Spleen (tissue), 11 donors: ENCODE measurements at regions not wholly inside any gene's neighbourhood (a gene's known extent, or its start where the extent isn't known, plus 50 kb on each side); places are given as distances from the start of the nearest gene placed in this dataset.

Experiments used
- DNase-seq: peaks from one replicate; pipeline ENCODE4 v3.0.0-alpha.2; 2020
- H3K27ac ChIP-seq, 8 donors: fragments of 200-600 bp; sonication (generic) in 7 of 8; 1 replicate in 4 of 8; 2 replicates in 4 of 8; pipeline versions ENCODE4 v1.5.0 to v1.8.0; 2016 to 2021; ENCODE audit warnings: inconsistent platforms in 4 of 8, mild to moderate bottlenecking in 4 of 8, moderate library complexity in 1 of 8
- H3K27me3 ChIP-seq, 7 donors: fragments of 200-600 bp; sonication (generic) in 6 of 7; replicated peaks in 1 of 7; 1 replicate in 4 of 7; 2 replicates in 3 of 7; pipeline versions ENCODE4 v1.5.0 to v1.8.0; 2016 to 2021; ENCODE audit warnings: inconsistent platforms in 3 of 7, mild to moderate bottlenecking in 1 of 7
- H3K36me3 ChIP-seq, 6 donors: fragments of 200-600 bp; sonication (generic) in 5 of 6; 1 replicate in 4 of 6; 2 replicates in 2 of 6; pipeline versions ENCODE4 v1.5.0 to v1.8.0; 2016 to 2021; ENCODE audit warnings: inconsistent platforms in 2 of 6
- H3K4me1 ChIP-seq, 6 donors: fragments of 200-600 bp; sonication (generic) in 5 of 6; 1 replicate in 3 of 6; 2 replicates in 3 of 6; pipeline versions ENCODE4 v1.5.0 to v1.8.0; 2016 to 2021; ENCODE audit warnings: inconsistent platforms in 3 of 6
- H3K4me3 ChIP-seq, 8 donors: fragments of 200-600 bp; sonication (generic) in 7 of 8; 1 replicate in 4 of 8; 2 replicates in 4 of 8; pipeline versions ENCODE4 v1.5.0 to v1.8.0; 2016 to 2021; ENCODE audit warnings: inconsistent platforms in 4 of 8, mild to moderate bottlenecking in 4 of 8, moderate library complexity in 2 of 8
- H3K9me3 ChIP-seq, 8 donors: fragments of 200-600 bp; sonication (generic) in 7 of 8; 1 replicate in 4 of 8; 2 replicates in 4 of 8; pipeline versions ENCODE4 v1.5.0 to v1.8.0; 2016 to 2021; ENCODE audit warnings: inconsistent platforms in 4 of 8
- CTCF ChIP-seq, 11 experiments: fragments of 200-600 bp in 7 of 11; fragments of 450-650 bp in 4 of 11; sonication (generic) in 4 of 11; IDR thresholded peaks in 8 of 11; conservative IDR thresholded peaks in 3 of 11; 1 replicate in 7 of 11; 2 replicates in 4 of 11; pipeline versions ENCODE4 v1.4.0 to v1.8.0; 2016 to 2021; ENCODE audit warnings: antibody characterized with exemption in 11 of 11, inconsistent platforms in 4 of 11, mild to moderate bottlenecking in 1 of 11
- POLR2A ChIP-seq, 3 donors: fragments of 450-650 bp; IDR thresholded peaks; one replicate each; pipeline ENCODE4 v1.5.1; 2017; ENCODE audit warnings: antibody characterized with exemption in 3 of 3, mild to moderate bottlenecking in 1 of 3
- POLR2AphosphoS5 ChIP-seq, 3 donors: sonication (generic); formaldehyde crosslinking; IDR thresholded peaks; one replicate each; pipeline ENCODE4 v1.5.1; 2017; ENCODE audit warnings: antibody characterized with exemption in 3 of 3
- WGBS, 5 donors: extraction: QIAGEN DNeasy Blood & Tissue Kit in 3 of 5; methylation state at CpG; one replicate each; pipeline versions ENCODE4 v1.1.5 to v1.1.7; 2013 to 2018; 5-methylcytosine and 5-hydroxymethylcytosine counted together
- intact Hi-C: fragments of 100-400 bp; cut with DNase I; formaldehyde crosslinking; loops from one replicate; pipeline ENCODE4 v1.15.0; 2023; ENCODE audit warnings: low total_unique reads
- donor health status: healthy with polysubstance abuse.
- donor health status: DM: no; HTN: no; CAD: no; lungs with moderate emphysema.
- donor health status: DM: no; HTN: no; CAD: no.
- donor health status: Bipolar disorder and iron deficiency.
- donor health status: healthy.
- donor health status: DM: no; HTN: no; CAD: no.
- donor health status: DM: yes; HTN: yes; CAD: no.

- Histone ChIP-seq H3K27ac (no peak overlapping the region), H3K27me3 (no peaks in the 10 kb centered on the region), H3K9me3 (peaks cover 0 to 8% (median 0%) of the 10 kb centered on the region in 8 donors), H3K36me3 (no peaks in the 10 kb centered on the region), H3K4me3 (no peak overlapping the region), H3K4me1 (no peaks in the 10 kb centered on the region)
- intact Hi-C loops, result no loop called here
- TF ChIP-seq CTCF (IDR thresholded peaks at IDR 0.05 in 8 of 11, conservative IDR thresholded peaks at IDR 0.05 in 3 of 11) (no peak), POLR2AphosphoS5 (IDR thresholded peaks at IDR 0.05) (no peak), POLR2A (IDR thresholded peaks at IDR 0.05) (no peak)
- 71 to 93% (median 90%) methylated on average over 4 of the region's 4 CpGs for WGBS, 5 donors
- no peak for DNase-seq
Observed at GRCh38 chr20:60764328-60764727, 487.7 kb upstream of the CDH4 start.

- Histone ChIP-seq H3K4me1 (no peaks in the 10 kb centered on the region), H3K27me3 (no peaks in the 10 kb centered on the region), H3K4me3 (no peak overlapping the region), H3K27ac (no peak overlapping the region), H3K9me3 (peaks cover 0 to 12% (median 0%) of the 10 kb centered on the region in 8 donors), H3K36me3 (no peaks in the 10 kb centered on the region)
- no peak for TF ChIP-seq POLR2AphosphoS5 (IDR thresholded peaks at IDR 0.05)
- DNase-seq, result no peak
- intact Hi-C loops, result no loop called here
- WGBS, 5 donors, result 46 to 53% (median 51%) methylated on average over 9 of the region's 9 CpGs
Observed at GRCh38 chr20:60764771-60765170, 487.3 kb upstream of the CDH4 start.

GRCh38 chr20:60765821-60766403 lies 486.1 kb upstream of the CDH4 start:
- intact Hi-C loops, result no loop called here
- Histone ChIP-seq H3K9me3 (peaks cover 0 to 12% (median 0%) of the 10 kb centered on the region in 8 donors), H3K27me3 (no peaks in the 10 kb centered on the region), H3K4me1 (no peaks in the 10 kb centered on the region), H3K27ac (no peak overlapping the region), H3K36me3 (no peaks in the 10 kb centered on the region), H3K4me3 (no peak overlapping the region)
- TF ChIP-seq POLR2A (IDR thresholded peaks at IDR 0.05), result no peak
- no peak for TF ChIP-seq CTCF (IDR thresholded peaks at IDR 0.05 in 8 of 11, conservative IDR thresholded peaks at IDR 0.05 in 3 of 11)
- no peak for TF ChIP-seq POLR2AphosphoS5 (IDR thresholded peaks at IDR 0.05)
- no peak for DNase-seq
- WGBS, 5 donors, result 74 to 86% (median 82%) methylated on average over 9 to 10 of the region's 10 CpGs

GRCh38 chr20:60768216-60768615 lies 483.8 kb upstream of the CDH4 start:
- Histone ChIP-seq H3K27ac (no peak overlapping the region), H3K36me3 (no peaks in the 10 kb centered on the region), H3K9me3 (peaks cover 0 to 8% (median 0%) of the 10 kb centered on the region in 8 donors), H3K4me3 (no peak overlapping the region), H3K27me3 (no peaks in the 10 kb centered on the region), H3K4me1 (no peaks in the 10 kb centered on the region)
- WGBS, 5 donors, result 91 to 98% (median 94%) methylated on average over 1 of the region's 1 CpG
- TF ChIP-seq POLR2A (IDR thresholded peaks at IDR 0.05) (no peak), POLR2AphosphoS5 (IDR thresholded peaks at IDR 0.05) (no peak), CTCF (IDR thresholded peaks at IDR 0.05 in 8 of 11, conservative IDR thresholded peaks at IDR 0.05 in 3 of 11) (no peak)
- intact Hi-C loops, result no loop called here
- DNase-seq, result no peak
